PC-3 (cell line): ENCODE measurements at regions not wholly inside any gene's neighbourhood (a gene's known extent, or its start where the extent isn't known, plus 50 kb on each side); places are given as distances from the start of the nearest gene placed in this dataset.

Experiments
- EZH2 ChIP-seq: fragments of 300-600 bp; sonication (generic); IDR thresholded peaks from one replicate; pipeline ENCODE4 v1.6.1; 2017; ENCODE audit warnings: antibody characterized with exemption, mild to moderate bottlenecking, low read length; ENCODE audit not compliant: unreplicated experiment
- EZH2phosphoT487 ChIP-seq: fragments of 300-600 bp; sonication (generic); IDR thresholded peaks from 2 replicates; pipeline ENCODE4 v1.6.1; 2018; ENCODE audit warnings: mild to moderate bottlenecking, antibody characterized with exemption, low read length, borderline replicate concordance
- TF ChIP-seq, protein P1 (sequence below): fragments of 300-600 bp; sonication (generic); conservative IDR thresholded peaks from 2 replicates; pipeline ENCODE4 v1.5.1; 2017; ENCODE audit warnings: antibody characterized with exemption, low read depth, mild to moderate bottlenecking, low read length

DNA sequence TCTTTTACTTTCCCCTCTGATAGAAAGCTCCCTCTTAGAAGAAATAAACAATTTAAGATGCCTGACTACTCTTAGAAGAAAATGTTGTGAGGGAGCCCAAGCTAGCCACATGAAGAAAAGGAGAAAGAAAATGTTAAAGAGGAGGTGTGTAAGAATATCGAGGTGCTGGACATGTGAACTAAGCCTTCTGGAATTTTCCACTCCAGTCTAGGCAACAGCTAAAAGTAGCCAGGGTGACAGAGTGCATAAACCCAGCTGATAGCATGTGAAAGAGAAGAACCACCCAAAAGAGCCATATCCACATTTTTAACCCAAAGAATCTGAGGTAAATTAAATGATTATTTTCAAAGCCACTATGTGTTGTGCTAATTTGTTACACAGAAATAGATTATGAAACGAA lies 1690.6 kb upstream of the LRRTM3 start:
- TF ChIP-seq, protein P1, sequence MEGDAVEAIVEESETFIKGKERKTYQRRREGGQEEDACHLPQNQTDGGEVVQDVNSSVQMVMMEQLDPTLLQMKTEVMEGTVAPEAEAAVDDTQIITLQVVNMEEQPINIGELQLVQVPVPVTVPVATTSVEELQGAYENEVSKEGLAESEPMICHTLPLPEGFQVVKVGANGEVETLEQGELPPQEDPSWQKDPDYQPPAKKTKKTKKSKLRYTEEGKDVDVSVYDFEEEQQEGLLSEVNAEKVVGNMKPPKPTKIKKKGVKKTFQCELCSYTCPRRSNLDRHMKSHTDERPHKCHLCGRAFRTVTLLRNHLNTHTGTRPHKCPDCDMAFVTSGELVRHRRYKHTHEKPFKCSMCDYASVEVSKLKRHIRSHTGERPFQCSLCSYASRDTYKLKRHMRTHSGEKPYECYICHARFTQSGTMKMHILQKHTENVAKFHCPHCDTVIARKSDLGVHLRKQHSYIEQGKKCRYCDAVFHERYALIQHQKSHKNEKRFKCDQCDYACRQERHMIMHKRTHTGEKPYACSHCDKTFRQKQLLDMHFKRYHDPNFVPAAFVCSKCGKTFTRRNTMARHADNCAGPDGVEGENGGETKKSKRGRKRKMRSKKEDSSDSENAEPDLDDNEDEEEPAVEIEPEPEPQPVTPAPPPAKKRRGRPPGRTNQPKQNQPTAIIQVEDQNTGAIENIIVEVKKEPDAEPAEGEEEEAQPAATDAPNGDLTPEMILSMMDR, result no peak
- TF ChIP-seq EZH2 (no peak), EZH2phosphoT487 (no peak)
